HG03095 (cell line): ENCODE measurements at regions not wholly inside any gene's neighbourhood (a gene's known extent, or its start where the extent isn't known, plus 50 kb on each side); places are given as distances from the start of the nearest gene placed in this dataset.
"Not testable (repeated sequence)": the region's sequence is repeated elsewhere in the genome, so short reads cannot be mapped to it uniquely, and the experiment has no call there.

Source experiments
- ATAC-seq: cut with Tn5 transposase; IDR thresholded peaks from one replicate; pipeline ENCODE4 v1.9.1; 2021; ENCODE audit warnings: moderate library complexity; ENCODE audit not compliant: unreplicated experiment

DNA sequence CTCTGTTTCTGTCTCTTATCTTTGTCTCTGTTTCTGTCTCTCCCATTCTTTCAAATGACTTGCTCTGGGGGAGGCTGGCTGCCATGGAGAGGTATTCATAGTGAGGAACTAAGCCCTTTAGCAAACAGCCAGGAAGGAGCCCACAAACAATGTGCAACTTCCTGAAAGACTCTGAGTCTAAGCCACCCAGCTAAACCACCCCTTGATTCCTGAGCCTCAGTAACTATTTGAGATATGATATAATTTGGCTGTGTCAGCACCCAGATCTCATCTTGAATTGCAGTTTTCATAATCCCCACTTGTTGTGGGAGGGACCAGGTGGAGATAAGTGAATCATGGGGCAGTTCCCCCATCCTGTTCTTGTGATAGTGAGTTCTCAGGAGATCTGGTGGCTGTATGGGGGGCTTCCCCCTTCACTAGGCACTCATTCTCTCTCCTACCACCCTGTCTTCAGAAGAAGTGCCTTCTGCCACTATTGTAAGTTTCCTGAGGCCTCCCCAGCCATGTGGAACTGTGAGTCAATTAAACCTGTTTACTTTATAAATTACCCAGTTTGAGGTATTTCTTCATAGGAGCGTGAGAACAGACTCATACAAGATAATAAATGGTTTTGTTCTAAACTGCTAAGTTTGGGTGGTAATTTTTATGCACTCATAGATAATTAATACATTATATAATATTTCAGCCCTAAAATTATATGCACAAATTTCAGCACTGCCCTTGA lies 121.2 kb upstream of the FOXP2 start:
- ATAC-seq: no peak

- ATAC-seq: no peak
These were observed 134.7 kb upstream of the FOXP2 start for GRCh38 chr7:114279901-114280300.

GRCh38 chr7:114273218-114273617 lies 141.4 kb upstream of the FOXP2 start:
- ATAC-seq: no peak

GRCh38 chr7:114269714-114270113 lies 144.9 kb upstream of the FOXP2 start:
- no peak for ATAC-seq

DNA sequence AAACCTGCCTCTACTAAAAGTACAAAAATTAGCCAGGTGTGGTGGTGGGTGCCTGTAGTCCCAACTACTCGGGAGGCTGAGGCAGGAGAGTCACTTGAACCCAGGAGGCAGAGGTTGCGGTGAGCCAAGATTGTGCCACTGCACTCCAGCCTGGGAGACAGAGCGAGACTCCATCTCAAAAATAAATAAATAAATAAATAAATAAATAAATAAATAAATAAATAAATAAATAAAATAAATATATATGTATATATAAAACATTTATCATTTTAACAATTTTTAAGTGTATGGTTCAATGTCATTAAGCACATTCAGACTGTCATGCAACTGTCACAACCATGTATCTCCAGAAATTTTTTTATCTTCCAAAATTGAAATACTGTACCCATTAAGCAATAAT lies 147.1 kb upstream of the FOXP2 start:
- not testable (repeated sequence) for ATAC-seq

- ATAC-seq: no peak
These were observed 150.6 kb upstream of the FOXP2 start for GRCh38 chr7:114264023-114264422.

GRCh38 chr7:114263219-114263618 lies 151.4 kb upstream of the FOXP2 start:
- no peak for ATAC-seq

- no peak for ATAC-seq
These were observed 159.2 kb upstream of the FOXP2 start for GRCh38 chr7:114255404-114255841.

- no peak for ATAC-seq
These were observed 171.0 kb upstream of the FOXP2 start for GRCh38 chr7:114243646-114244045.

GRCh38 chr7:114242992-114243507 lies 171.6 kb upstream of the FOXP2 start:
- no peak for ATAC-seq

DNA sequence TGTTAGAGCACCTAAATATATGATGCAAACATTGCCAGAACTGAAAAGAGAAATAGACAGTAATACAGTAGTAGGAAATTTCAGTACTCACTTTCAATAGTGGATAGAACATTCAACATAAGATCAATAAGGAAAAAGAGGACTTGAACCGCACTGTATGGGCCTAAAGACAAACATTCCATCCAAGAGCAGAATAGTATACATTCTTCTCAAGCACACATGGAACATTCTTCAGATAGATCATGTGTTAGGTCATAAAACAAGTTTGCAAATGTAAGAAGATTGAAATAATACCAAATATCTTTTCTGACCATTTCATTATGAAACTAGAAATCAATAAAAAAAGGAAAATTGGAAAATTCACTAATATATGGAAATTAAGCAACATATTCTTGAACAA lies 185.4 kb upstream of the FOXP2 start:
- no peak for ATAC-seq

- no peak for ATAC-seq
These were observed 188.8 kb upstream of the FOXP2 start for GRCh38 chr7:114225784-114226183.

DNA sequence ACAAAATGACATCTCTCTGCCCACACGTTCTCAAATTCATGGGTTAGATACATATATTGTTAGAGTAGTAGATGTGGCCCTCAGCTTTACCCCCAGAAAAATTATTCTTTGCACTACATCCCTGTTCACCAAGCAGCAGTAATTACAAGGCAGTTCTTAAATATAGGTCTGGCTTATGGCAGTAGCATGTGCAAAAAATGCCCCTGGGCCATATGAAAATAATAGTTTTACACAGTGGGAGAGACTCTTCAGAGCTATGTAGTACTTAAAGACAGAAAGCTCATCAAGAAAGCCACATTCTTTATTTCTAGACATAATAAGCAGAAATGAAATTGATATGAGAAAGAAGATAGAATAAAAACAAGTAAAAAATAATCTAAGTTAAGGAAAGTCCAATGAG lies 196.3 kb upstream of the FOXP2 start:
- no peak for ATAC-seq

DNA sequence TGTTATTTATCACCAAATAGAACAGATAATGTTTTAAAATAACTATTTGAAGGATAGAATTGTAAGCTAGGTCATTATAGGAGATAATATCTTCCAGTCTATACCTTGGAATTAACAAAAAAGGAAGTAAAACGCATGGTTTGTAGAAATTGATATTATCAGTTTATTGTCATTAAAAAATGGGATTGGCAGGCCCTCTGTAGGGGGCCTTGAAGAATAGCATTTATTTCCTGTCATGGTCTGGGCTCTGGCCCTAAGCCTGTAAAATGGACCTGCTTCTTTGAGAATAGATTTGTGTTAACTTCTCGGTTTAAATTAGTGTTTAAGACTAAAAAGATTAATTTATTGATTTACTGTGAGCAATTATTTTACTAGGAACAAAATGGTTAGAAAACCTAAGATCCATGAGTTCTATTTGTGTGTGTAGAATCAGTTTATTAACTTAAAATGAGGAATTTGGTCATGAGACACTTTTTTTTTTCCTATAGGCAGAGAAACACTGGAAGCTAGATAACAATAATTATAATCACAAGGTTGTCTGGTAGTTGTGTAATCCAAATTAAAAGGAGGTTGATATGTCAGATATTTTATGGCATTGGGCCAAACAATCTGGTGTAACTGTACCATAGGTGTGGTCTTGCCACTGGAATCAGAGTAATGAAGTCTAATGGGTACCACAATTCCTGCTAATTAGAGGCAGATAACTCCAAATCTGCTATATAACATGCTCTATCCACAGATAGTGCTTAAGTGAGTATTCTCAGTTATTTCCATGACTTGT lies 197.4 kb upstream of the FOXP2 start:
- no peak for ATAC-seq

GRCh38 chr7:114214466-114214865 lies 200.1 kb upstream of the FOXP2 start:
- ATAC-seq: no peak

- no peak for ATAC-seq
These were observed 201.7 kb upstream of the FOXP2 start for GRCh38 chr7:114212721-114213429.

GRCh38 chr7:114209968-114210367 lies 204.6 kb upstream of the FOXP2 start:
- no peak for ATAC-seq

- no peak for ATAC-seq
These were observed 207.9 kb upstream of the FOXP2 start for GRCh38 chr7:114206688-114207087.

- ATAC-seq: no peak
These were observed 218.1 kb upstream of the FOXP2 start for GRCh38 chr7:114196517-114196916.

- no peak for ATAC-seq
These were observed 224.2 kb upstream of the FOXP2 start for GRCh38 chr7:114190387-114190786.

DNA sequence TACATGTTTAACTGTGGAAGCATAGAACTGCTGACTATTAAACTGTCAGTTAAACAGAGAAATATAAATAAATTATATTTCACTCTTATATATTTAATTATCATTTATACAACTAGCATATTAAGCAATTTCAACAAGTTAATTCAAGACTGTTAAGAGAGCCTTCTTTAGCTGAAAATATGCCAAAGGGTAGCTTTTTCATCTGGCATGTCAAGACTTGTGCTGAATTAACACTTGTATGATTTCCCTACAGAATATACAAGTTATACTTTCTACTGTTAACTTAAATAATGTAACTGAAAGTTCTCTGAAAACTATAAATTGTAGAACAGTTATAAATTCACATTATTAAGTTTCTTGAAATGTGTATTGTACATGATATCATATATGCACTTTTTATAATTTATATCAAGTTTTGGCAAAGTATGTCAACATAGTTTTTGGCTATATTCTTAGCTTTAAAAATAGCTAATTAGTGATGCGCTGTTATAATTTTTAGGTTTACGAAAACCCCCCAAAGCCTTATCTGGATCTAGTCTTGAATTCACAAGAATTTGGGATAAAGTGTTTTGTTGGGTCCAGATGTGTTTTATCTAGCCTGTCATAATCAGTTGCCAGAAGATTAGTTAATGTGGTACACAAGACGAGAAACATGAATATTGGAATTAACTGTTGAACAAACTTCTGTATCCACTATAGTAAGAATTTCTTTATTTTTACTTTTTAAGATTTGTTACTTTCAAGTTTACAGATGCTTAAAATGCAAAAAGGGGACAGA lies 231.1 kb upstream of the FOXP2 start:
- no peak for ATAC-seq
